ENCODE measurements at regions not wholly inside any gene's neighbourhood (a gene's known extent, or its start where the extent isn't known, plus 50 kb on each side); places are given as distances from the start of the nearest gene placed in this dataset.

DNA sequence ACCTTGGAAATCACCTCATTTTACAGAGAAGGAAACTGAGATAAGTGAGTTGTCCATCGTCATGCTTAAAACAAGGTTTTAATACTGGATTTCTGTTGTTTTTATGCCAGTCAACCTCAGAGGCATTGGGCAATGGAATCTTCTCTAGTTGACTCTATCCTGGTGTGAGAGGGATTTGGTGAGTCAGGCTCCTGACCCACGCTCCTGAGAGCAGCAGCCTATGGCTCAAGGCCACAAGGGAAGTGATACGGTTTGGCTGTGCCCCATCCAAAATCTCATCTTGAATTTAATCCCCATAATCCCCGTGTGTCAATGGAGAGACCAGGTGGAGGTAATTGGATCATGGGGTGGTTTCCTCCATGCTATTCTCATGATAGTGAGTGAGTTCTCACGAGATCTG lies 90.1 kb downstream of the TLR5 start:
- peak; percentile 14 for DNase-seq (ENCODE audit: low read depth)

DNA sequence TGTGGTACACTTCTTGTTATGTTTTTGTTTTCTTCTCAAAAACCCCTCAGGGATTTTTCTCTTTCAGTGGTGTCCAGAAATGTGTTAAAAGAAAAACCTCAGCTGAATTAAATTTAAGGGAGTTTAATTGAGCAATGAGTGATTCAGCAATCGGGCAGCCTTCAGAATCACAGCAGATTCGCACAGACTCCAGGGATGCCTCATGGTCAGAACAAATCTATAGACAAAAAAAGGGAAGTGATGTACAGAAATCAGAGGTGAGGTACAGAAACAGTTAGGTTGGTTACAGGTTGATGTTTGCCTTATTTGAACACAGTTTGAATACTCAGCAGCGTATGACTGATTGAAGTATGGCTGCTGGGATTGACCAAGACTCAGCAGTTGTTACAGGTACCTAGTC lies 86.2 kb downstream of the TLR5 start:
- no peak for DNase-seq (ENCODE audit: low read depth)

DNA sequence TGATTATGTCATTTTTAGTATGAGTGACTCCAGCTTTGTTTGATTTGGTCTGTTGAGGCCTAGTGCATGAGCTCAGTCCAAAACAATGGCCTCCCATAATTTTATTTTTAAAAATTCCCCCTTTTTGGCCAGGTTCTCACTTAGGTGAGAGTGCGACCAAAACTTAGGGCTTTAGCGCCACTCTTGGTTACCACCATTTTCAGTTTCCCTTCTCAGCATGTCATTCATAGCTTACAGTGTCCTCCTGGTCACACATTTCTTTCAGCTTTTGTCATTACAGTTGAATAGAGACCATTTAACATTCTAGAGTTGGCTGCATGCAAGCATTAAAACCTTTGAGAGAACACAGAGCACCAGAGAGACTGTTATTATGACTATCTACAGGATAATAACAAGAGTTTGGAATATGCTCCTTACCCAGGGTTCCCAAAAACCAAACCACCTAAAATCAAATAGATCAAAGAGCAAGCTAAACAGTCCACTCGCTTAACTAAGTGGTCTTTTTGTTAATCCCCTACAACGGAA lies 85.4 kb downstream of the TLR5 start:
- DNase-seq (ENCODE audit: low read depth): no peak
